Motor neuron (in vitro differentiated cells): ENCODE measurements at regions not wholly inside any gene's neighbourhood (a gene's known extent, or its start where the extent isn't known, plus 50 kb on each side); places are given as distances from the start of the nearest gene placed in this dataset.
A peak's percentile ranks its signal among the peaks of the same experiment; 100 is the strongest.

Experiments
- ATAC-seq, 8 experiments: fragments of 200-7000 bp; cut with Tn5 transposase; replicated peaks in 6 of 8; 2 replicates each; pipeline ENCODE4 v1.8.0; 2021; ENCODE audit warnings: mild to moderate bottlenecking in 8 of 8, moderate library complexity in 8 of 8
- H3K27ac ChIP-seq, 2 donors: fragments of 250-450 bp; sonication (Bioruptor Pico); 2 replicates each; pipeline ENCODE4 v1.9.0; 2021; ENCODE audit warnings: antibody characterized with exemption in 2 of 2, mild to moderate bottlenecking in 2 of 2, moderate library complexity in 1 of 2
- H3K4me1 ChIP-seq, 2 donors: fragments of 250-450 bp; sonication (Bioruptor Pico); replicated peaks in 1 of 2; 2 replicates each; pipeline ENCODE4 v1.6.1; 2021; ENCODE audit warnings: antibody characterized with exemption in 2 of 2, mild to moderate bottlenecking in 2 of 2, moderate library complexity in 1 of 2
- H3K4me3 ChIP-seq, 5 donors: fragments of 250-450 bp; sonication (Bioruptor Pico); 2 replicates each; pipeline ENCODE4 v1.9.0; 2021; ENCODE audit warnings: antibody characterized with exemption in 5 of 5, mild to moderate bottlenecking in 5 of 5, moderate library complexity in 4 of 5
- WGBS, 10 experiments: fragments of 450-650 bp; shearing (Covaris generic); methylation state at CpG; one replicate each; pipeline ENCODE4 v1.0.0; 2022; 5-methylcytosine and 5-hydroxymethylcytosine counted together
- in situ Hi-C, 9 experiments: fragments of 400-800 bp; cut with MboI; loops; one replicate each; pipeline ENCODE4 v1.15.0; 2021; ENCODE audit warnings: low sequenced_read_pairs in 9 of 9, low pct_unique_long_range_greater_than_20kb in 2 of 9; ENCODE audit not compliant: unreplicated experiment in 9 of 9

DNA sequence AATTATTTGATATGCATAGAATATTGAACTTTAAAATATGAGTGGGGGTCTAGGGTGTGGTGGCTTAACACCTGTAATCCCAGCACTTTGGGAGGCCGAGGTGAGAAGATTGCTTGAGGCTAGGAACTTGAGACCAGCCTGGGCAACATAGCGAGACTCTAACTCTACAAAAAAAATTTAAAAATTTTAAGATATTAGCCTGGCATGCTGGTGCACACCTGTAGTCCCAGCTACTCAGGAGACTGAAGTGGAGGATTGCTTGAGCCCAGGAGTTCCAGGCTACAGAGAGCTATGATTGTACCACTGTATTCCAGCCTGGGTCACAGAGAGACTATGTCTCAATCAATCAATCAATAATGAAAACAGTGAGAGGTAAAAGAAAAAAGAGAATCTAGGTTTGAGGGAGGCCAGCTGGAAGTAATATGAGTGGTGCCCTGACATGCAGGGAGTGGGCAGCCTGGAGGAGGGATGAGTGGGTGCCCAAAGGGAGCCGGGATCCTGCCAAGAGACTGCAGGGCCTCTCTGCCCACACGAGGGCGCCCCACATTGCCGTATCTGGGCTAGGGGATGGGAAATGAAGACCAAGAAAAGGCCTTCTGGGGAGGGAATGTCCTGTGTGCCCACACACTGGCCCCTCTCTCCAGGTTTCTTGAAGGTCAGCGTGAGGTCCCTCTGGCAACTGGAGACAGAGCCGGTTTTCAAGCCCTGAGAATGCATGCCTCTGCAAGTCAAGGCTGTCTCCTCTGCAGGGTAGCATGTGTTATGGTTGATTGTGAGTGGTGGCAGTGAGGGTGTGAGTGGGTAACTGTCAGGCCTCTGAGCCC lies 93.9 kb upstream of the PPM1J start:
- Histone ChIP-seq H3K4me3 (no peak overlapping the region), H3K4me1 (peaks cover 11 to 14% of the 10 kb centered on the region in 2 donors), H3K27ac (no peak overlapping the region)
- 0 to 100% (median 39%) methylated on average over 1 to 8 of the region's 8 CpGs; no CpG with 5 or more reads in 2 of the 10 experiments for WGBS, 10 experiments
- ATAC-seq, result peak; percentile 89 to 98 (median 95)
- in situ Hi-C loops, result loop anchor here in 4 of 9 experiments (5.0 to 25.0 kb wide), 4 partner anchors 84 to 228 kb away; partner anchors contain the start of gene PPM1J (in 3 of the 4)

DNA sequence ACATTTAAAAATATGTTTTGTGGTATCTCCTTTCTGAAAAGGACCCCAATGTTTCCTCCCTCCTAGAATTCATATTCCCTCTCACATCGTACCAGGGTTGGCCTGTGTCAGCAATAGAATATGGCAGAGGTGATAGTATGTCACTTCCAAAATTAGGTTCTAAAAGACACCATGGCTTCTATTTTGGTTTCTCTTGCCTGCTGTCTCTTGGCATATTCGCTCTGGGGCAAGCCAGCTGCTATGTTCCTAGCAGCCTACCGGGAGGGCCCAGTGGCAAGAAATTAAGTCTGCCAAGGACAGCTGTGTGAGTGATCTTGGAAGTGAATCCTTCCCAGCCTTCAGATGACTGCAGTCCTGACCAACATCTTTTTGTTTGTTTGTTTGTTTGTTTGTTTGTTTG lies 92.9 kb upstream of the PPM1J start:
- no peak overlapping the region for H3K27ac ChIP-seq
- peaks cover 4 to 5% of the 10 kb centered on the region in 2 donors for H3K4me1 ChIP-seq
- ATAC-seq, result no peak
- WGBS, 10 experiments, result 40 to 100% (median 77%) methylated on average over 1 to 3 of the region's 3 CpGs; no CpG with 5 or more reads in 1 of the 10 experiments
- no peak overlapping the region for H3K4me3 ChIP-seq
- in situ Hi-C loops, result loop anchor here in 4 of 9 experiments (5.0 to 25.0 kb wide), 4 partner anchors 83 to 229 kb away; partner anchors contain the start of gene PPM1J (in 3 of the 4)

DNA sequence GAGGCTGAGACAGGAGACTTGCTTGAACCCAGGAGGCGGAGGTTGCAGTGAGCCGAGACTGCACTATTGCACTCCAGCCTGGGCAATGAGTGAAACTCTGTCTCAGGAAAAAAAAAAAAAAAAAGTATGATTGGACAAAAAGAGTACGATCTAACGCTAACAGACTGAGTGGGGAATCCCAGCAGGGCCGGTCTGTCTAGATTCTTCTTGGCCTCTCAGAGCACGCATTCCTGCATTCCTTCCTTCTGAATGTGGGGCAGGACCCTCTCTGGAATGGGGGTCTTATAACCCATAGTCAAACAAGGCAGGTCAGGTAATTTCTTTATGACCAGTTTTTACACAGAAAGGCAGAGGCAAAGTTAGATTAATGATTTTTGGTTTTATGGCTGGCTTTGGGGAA lies 92.0 kb upstream of the PPM1J start:
- no peak overlapping the region for H3K27ac ChIP-seq
- ATAC-seq, result no peak

DNA sequence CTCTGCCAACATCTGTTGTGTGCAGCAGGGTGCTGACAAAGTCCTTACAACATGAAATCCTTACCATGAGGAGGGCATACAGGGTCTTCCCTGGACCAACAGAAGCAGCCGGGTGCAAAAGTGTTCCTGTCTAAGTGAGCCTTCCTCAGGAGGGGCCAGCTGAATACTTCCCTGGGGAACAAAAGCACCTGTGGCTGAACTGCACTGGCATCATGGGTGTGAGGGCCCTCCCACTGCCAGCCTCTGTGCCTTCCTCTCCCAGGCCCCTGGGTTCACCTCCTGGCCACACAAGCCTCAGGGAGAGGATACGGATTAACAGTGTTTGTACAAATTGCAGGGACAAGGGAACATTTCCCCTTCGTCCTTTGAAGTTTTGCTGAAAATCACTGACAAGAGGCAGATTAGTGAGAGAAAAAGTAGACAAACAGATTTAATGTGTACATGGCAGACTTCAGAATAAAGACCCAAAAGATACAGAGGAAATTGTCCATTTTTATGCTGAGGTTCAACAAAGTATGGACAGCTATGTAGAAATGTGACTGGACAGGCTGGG lies 91.0 kb upstream of the PPM1J start:
- no peak for ATAC-seq
- in situ Hi-C loops, result loop anchor here in 4 of 9 experiments (5.0 to 25.0 kb wide), 4 partner anchors 81 to 231 kb away; partner anchors contain the start of gene PPM1J (in 3 of the 4)
- peaks cover 2 to 4% of the 10 kb centered on the region in 2 donors for H3K4me1 ChIP-seq
- no peak overlapping the region for H3K4me3 ChIP-seq
- H3K27ac ChIP-seq, result no peak overlapping the region
- WGBS, 10 experiments, result 33 to 92% (median 70%) methylated on average over 1 to 3 of the region's 3 CpGs; no CpG with 5 or more reads in 3 of the 10 experiments

More for the DNA sequence above, 92.0 kb upstream of the PPM1J start:
- H3K4me1 ChIP-seq, result peaks cover 2 to 4% of the 10 kb centered on the region in 2 donors
- in situ Hi-C loops, result loop anchor here in 4 of 9 experiments (5.0 to 25.0 kb wide), 4 partner anchors 82 to 230 kb away; partner anchors contain the start of gene PPM1J (in 3 of the 4)
- H3K4me3 ChIP-seq, result no peak overlapping the region
- WGBS, 10 experiments, result 62 to 100% (median 73%) methylated on average over 2 to 6 of the region's 6 CpGs; no CpG with 5 or more reads in 3 of the 10 experiments

DNA sequence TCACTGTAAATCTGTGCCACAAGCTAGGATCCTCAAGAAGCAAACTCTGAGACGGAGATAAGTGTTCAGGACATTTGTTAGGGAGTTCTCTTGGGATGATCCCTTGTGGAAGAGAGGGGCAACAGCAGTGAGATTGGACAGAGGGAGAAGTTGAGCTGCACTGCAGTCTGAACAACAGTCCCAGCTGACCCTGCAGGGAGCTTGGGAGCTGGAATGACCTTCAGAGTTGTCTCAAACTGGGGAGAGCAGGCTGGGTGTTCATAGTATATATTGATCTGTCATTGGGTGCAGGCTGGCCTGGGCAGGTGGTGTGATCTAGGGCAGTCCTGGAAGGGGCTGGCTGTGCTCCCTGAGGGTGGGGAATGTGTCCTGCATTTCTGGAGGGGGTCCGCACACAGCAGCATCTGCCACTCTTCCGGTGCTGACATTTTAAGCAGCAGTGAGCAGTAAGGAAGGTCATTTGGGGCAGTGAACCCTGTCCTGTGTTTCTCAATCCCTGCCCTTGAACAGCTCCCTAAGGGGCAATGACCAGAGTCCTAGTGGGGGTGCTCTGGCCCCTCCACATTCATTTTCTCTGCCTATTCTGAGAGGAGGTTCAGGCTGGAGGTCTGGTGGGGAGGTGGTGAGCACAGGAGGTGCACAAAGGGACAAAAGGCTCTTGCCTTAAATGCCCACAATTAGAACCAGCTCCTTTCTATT lies 90.2 kb upstream of the PPM1J start:
- Histone ChIP-seq H3K27ac (no peak overlapping the region), H3K4me3 (no peak overlapping the region), H3K4me1 (peaks cover 2 to 4% of the 10 kb centered on the region in 2 donors)
- ATAC-seq, result no peak
- in situ Hi-C loops, result loop anchor here in 4 of 9 experiments (5.0 to 25.0 kb wide), 4 partner anchors 81 to 232 kb away; partner anchors contain the start of gene PPM1J (in 3 of the 4)
- 33 to 100% (median 79%) methylated on average over 1 to 3 of the region's 3 CpGs; no CpG with 5 or more reads in 5 of the 10 experiments for WGBS, 10 experiments

DNA sequence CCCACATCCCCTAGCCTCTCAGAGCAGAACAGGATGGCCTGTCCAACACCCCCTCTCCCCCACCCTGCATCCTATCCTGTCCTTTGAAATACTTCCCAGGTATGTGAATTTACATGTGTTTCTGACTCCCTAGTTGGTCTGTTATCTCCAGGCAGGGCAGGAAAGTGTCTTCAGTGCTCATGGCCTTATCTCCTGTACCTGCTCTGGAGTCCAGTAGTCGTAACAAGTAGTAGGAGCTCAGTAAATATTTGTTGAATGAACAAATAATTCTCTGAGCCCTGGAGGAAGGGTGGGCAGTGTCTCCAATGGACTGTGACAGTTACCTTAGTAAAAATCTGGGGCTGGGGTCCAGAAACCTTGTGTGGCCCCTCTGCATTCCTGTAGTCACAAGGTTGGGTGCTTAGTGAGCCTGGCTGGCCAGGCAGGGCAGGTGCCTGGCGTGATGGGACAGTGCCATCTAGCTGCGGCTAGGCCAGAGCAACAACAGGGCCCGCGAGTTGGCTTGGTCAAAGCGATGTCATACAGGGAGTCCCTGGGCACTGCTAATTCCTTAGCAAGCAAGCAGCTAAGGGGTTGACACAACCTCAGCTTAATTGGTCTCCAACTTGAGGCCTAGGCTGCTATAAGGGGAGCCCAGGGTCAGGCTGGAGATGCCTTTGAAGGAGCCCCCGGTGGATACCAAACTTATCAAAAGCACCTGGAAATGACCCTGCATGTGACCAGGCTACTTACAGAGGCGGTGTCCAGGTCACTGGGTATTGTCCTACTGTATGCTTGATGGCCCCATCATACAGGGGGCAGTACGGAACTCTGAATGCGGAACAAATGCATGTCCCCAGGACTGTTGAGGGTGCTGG lies 89.0 kb upstream of the PPM1J start:
- in situ Hi-C loops, result loop anchor here in 4 of 9 experiments (10.0 to 25.0 kb wide), 3 partner anchors 79 to 233 kb away; partner anchors contain the start of gene PPM1J (in 2 of the 4)
- peak; percentile 98 to 100 (median 99) for ATAC-seq
- WGBS, 10 experiments, result 0 to 100% (median 54%) methylated on average over 1 to 10 of the region's 10 CpGs; no CpG with 5 or more reads in 3 of the 10 experiments

DNA sequence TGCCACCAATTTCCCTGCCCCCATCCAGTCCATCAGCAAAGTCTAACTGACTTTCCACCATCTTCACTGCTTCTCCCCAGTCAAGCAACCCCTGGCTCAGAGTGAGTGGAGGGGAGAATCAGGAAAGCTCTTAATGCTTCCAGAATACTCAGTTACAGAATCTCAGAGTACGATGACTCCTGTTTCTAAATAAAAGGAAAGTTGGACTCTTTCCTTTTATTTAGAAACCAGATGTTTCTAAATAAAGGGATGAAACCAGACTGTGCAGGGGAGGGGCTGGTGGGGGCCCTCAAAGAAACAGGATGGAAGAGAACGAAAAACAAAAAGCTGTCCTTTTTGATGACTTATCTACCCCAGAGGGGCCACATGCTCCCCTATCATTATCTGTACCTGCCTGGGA lies 85.2 kb upstream of the PPM1J start:
- Histone ChIP-seq H3K27ac (no peak overlapping the region), H3K4me3 (no peak overlapping the region), H3K4me1 (peaks cover 0 to 4% of the 10 kb centered on the region in 2 donors)
- no peak for ATAC-seq
- in situ Hi-C loops, result loop anchor here in 4 of 9 experiments (10.0 to 25.0 kb wide), 3 partner anchors 75 to 237 kb away; partner anchors contain the start of gene PPM1J (in 2 of the 4)
- WGBS, 10 experiments, result 0 to 100% (median 83%) methylated on average over 1 to 2 of the region's 2 CpGs; no CpG with 5 or more reads in 3 of the 10 experiments

More for the DNA sequence above, 89.0 kb upstream of the PPM1J start:
- H3K4me1 ChIP-seq, result no peaks in the 10 kb centered on the region
- no peak overlapping the region for H3K27ac ChIP-seq
- no peak overlapping the region for H3K4me3 ChIP-seq

DNA sequence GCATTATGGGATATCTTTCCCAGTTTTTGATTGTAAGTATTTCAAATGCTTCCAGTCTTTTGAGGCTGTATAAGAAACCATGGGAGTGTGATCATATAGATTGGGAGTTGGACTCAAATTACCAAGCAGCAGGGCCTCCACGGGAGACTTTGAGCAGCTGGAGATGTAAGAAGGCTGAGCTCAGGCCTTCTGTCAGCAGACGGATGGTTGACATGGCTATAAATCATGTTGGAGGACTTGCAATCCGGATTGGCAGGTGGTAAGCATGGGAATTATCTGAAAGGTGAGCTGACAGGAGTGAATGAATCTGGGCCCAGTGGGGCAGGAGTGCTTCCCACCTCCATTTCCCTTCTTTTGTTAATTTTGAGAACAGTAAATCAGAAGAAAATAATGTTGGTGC lies 83.2 kb upstream of the PPM1J start:
- Histone ChIP-seq H3K4me3 (no peak overlapping the region), H3K27ac (no peak overlapping the region), H3K4me1 (peaks cover 0 to 4% of the 10 kb centered on the region in 2 donors)
- in situ Hi-C loops, result no loop called here
- 0 to 70% (median 41%) methylated on average over 1 to 3 of the region's 3 CpGs; no CpG with 5 or more reads in 2 of the 10 experiments for WGBS, 10 experiments
- no peak for ATAC-seq

DNA sequence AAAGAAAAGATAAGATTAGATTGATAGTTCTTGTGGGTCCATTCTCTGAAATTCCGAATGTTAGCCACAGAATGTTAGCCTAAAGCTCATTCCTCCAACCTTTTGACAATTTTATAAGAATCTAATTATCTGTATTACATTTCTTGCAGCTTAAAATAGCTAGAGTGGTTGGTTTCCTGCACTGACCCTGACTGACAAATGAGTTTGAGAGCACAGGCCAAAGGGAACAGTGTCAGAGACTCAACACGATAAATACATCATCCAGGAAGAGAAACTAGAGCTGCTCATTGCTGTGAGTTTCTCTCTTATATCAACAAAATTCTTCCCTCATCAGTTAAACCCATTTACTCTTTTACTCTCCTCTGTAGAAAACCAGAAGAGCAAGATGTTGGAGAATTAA lies 82.1 kb upstream of the PPM1J start:
- no peak overlapping the region for H3K27ac ChIP-seq
- peak in 3 of 8 experiments; percentile 41 to 68 (median 46) for ATAC-seq
- in situ Hi-C loops, result no loop called here
- no peak overlapping the region for H3K4me3 ChIP-seq
- 37 to 100% (median 72%) methylated on average over 1 to 2 of the region's 2 CpGs; no CpG with 5 or more reads in 1 of the 10 experiments for WGBS, 10 experiments
- H3K4me1 ChIP-seq, result peaks cover 0 to 4% of the 10 kb centered on the region in 2 donors

DNA sequence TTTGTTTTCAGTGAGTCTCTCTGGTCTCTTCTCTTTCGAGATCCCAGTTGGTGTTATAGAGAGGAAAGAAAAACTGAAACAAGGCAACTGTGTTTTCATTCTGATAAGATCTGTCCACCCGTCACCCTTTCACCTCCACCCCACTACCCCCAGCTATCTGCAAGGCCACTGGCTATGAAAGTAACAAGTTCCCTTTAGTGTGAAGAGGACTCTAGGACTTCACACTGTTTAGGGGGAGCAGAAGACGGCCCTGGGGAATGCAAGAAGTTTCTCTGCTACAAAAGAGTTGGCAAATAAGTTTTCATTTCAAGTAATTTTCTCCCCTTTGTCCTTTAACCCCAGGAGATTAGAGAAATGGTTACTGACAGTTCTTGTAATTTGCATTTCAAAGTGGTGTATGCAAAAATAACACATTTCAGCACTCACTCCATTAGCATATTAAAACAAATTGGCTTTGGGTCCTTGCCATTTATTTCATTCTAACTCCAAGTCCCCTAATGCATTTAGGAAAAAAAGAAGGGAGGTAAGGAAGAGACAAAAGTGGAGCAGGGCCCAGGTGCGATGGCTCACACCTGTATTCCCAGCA lies 79.6 kb upstream of the PPM1J start:
- H3K27ac ChIP-seq, result no peak overlapping the region
- in situ Hi-C loops, result no loop called here
- 7 to 80% (median 46%) methylated on average over 1 to 4 of the region's 4 CpGs; no CpG with 5 or more reads in 1 of the 10 experiments for WGBS, 10 experiments
- H3K4me3 ChIP-seq, result no peak overlapping the region
- H3K4me1 ChIP-seq, result peaks cover 0 to 4% of the 10 kb centered on the region in 2 donors
- ATAC-seq, result peak in 5 of 8 experiments; percentile 15 to 38 (median 22)
